BJ (cell line): ENCODE measurements at regions not wholly inside any gene's neighbourhood (a gene's known extent, or its start where the extent isn't known, plus 50 kb on each side); places are given as distances from the start of the nearest gene placed in this dataset.

ENCODE experiments used
- CTCF ChIA-PET: fragments of 350-600 bp; formaldehyde crosslinking; extraction: SDS; loops from one replicate; lab custom pipeline; 2021; ENCODE audit warnings: antibody characterized with exemption, inconsistent platforms; lab: Yijun Ruan, JAX
- POLR2A ChIA-PET: fragments of 300-600 bp; sonication (Branson Sonifier 250); formaldehyde crosslinking; extraction: SDS; loops from one replicate; lab custom pipeline; 2021; ENCODE audit warnings: antibody characterized with exemption; lab: Charles Lee
- DNase-seq: peaks from one replicate; pipeline ENCODE4 v3.0.0-alpha.2; 2011; ENCODE audit warnings: low read depth
- H3K27me3 ChIP-seq: 2 replicates; pipeline ENCODE4 v1.6.0; 2011; ENCODE audit warnings: low read length; ENCODE audit not compliant: control insufficient read depth, insufficient read depth
- H3K36me3 ChIP-seq: 2 replicates; pipeline ENCODE4 v1.5.1; 2011; ENCODE audit warnings: low read length; ENCODE audit not compliant: control insufficient read depth, insufficient read depth
- H3K4me3 ChIP-seq: 2 replicates; pipeline ENCODE4 v1.5.1; 2011; ENCODE audit warnings: low read depth, mild to moderate bottlenecking, control low read depth, low read length
- CTCF ChIP-seq: IDR thresholded peaks from 2 replicates; pipeline ENCODE4 v1.5.1; 2011; ENCODE audit warnings: low read depth, mild to moderate bottlenecking, control low read depth, inconsistent platforms, low read length, moderate library complexity; ENCODE audit not compliant: insufficient read depth

GRCh38 chr16:63745456-63745855 is 1376.4 kb downstream of the CDH11 start:
- TF ChIP-seq CTCF: no peak
- Histone ChIP-seq H3K36me3 (no peaks in the 10 kb centered on the region), H3K27me3 (no peaks in the 10 kb centered on the region), H3K4me3 (no peak overlapping the region)
- DNase-seq: no peak
- POLR2A ChIA-PET: no interaction called here
- CTCF ChIA-PET: no interaction called here

GRCh38 chr16:63744077-63744874 is 1377.6 kb downstream of the CDH11 start:
- no peaks in the 10 kb centered on the region for H3K27me3 ChIP-seq
- no peaks in the 10 kb centered on the region for H3K36me3 ChIP-seq
- H3K4me3 ChIP-seq: no peak overlapping the region
- TF ChIP-seq CTCF: no peak
- ChIA-PET CTCF (no interaction called here), POLR2A (no interaction called here)
- no peak for DNase-seq

DNA sequence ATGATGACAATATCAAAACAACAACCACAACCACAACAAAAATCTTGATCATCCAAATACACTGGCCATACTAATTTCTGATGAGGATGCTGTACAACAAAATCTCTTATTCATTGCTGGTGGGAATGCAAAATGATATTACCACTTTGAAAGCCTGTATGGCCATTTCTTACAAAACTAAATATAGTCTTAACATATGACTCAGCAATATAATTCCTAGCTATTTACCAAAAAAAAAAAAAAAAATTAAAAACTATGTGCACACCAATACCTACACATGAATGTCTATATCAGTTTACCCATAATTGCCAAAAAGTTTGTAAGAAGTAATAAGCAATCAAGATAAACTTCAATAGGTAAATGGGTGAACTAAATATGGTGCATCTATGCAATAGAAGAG is 1379.7 kb downstream of the CDH11 start:
- H3K4me3 ChIP-seq: no peak overlapping the region
- no peak for TF ChIP-seq CTCF
- no peaks in the 10 kb centered on the region for H3K27me3 ChIP-seq
- no peaks in the 10 kb centered on the region for H3K36me3 ChIP-seq
- POLR2A ChIA-PET: no interaction called here
- CTCF ChIA-PET: no interaction called here
- no peak for DNase-seq

- CTCF ChIA-PET: no interaction called here
- TF ChIP-seq CTCF: no peak
- Histone ChIP-seq H3K27me3 (no peaks in the 10 kb centered on the region), H3K36me3 (no peaks in the 10 kb centered on the region), H3K4me3 (no peak overlapping the region)
- no peak for DNase-seq
- POLR2A ChIA-PET: no interaction called here
These were observed 1384.2 kb downstream of the CDH11 start for GRCh38 chr16:63737633-63738032.

DNA sequence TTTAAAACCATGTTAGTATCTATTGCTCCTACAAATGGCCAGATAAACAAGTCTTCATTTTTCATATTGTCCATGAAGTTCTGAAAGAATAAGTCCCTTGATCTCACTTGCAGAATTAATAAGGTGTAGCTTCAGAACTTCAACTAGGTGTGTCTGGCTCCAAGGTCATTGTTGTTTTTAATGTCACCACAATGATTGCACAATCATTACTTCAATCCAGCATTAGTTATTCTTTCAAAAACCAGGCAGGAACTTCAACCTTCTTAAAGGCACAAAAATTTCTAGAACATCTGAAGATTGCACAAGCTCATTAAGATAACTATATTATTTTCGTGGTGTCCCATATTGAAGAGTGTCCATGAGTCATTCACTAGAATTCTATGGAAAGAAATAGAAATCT is 1386.4 kb downstream of the CDH11 start:
- no peak for TF ChIP-seq CTCF
- CTCF ChIA-PET: no interaction called here
- Histone ChIP-seq H3K27me3 (no peaks in the 10 kb centered on the region), H3K4me3 (no peak overlapping the region), H3K36me3 (no peaks in the 10 kb centered on the region)
- no peak for DNase-seq
- POLR2A ChIA-PET: no interaction called here
